IMR-90 (cell line): ENCODE measurements at regions not wholly inside any gene's neighbourhood (a gene's known extent, or its start where the extent isn't known, plus 50 kb on each side); places are given as distances from the start of the nearest gene placed in this dataset.

Experiments
- ATAC-seq: fragments of 200-7000 bp; cut with Tn5 transposase; 2 replicates; pipeline ENCODE4 v1.9.1; 2020; ENCODE audit warnings: low read depth, mild to moderate bottlenecking, moderate library complexity
- BruUV-seq: library from RNA; stranded (reverse); fragments of 400-500 nt; replicated peaks from 2 replicates; lab custom pipeline; 2021; lab: Mats Ljungman, UMichigan
- CTCF ChIA-PET: fragments of 300-600 bp; formaldehyde crosslinking; extraction: SDS; loops from one replicate; lab custom pipeline; 2021; ENCODE audit warnings: antibody characterized with exemption; lab: Yijun Ruan, JAX
- POLR2A ChIA-PET: fragments of 300-600 bp; sonication (Branson Sonifier 250); formaldehyde crosslinking; loops from one replicate; lab custom pipeline; 2022; ENCODE audit warnings: antibody characterized with exemption; ENCODE audit not compliant: unreplicated experiment; lab: Charles Lee
- DNase-seq: peaks from one replicate; pipeline ENCODE4 v3.0.0; 2013
- H2AFZ ChIP-seq: replicated peaks from 2 replicates; pipeline ENCODE3; 2013; ENCODE audit warnings: low read length, mild to moderate bottlenecking; ENCODE audit not compliant: poor library complexity
- H2AK5ac ChIP-seq: 2 replicates; pipeline ENCODE4 v1.6.1; 2013; ENCODE audit warnings: low read depth, low read length, inconsistent platforms
- H2AK9ac ChIP-seq: replicated peaks from 2 replicates; pipeline ENCODE3; 2013; ENCODE audit warnings: mild to moderate bottlenecking, low read depth, low read length, moderate library complexity; ENCODE audit not compliant: poor library complexity
- H2BK120ac ChIP-seq: 2 replicates; pipeline ENCODE4 v1.6.1; 2013; ENCODE audit warnings: low read depth, low read length, inconsistent platforms
- H2BK15ac ChIP-seq: 3 replicates; pipeline ENCODE4 v1.6.1; 2013; ENCODE audit warnings: low read depth, low read length, inconsistent platforms
- H2BK20ac ChIP-seq: 2 replicates; pipeline ENCODE4 v1.6.1; 2013; ENCODE audit warnings: low read depth, mild to moderate bottlenecking, inconsistent platforms, low read length, moderate library complexity
- H2BK5ac ChIP-seq: 2 replicates; pipeline ENCODE4 v1.6.1; 2013; ENCODE audit warnings: mild to moderate bottlenecking, low read depth, low read length, inconsistent platforms; ENCODE audit not compliant: poor library complexity, severe bottlenecking
- H3K14ac ChIP-seq: replicated peaks from 2 replicates; pipeline ENCODE4 v1.6.1; 2013; ENCODE audit warnings: low read depth, low read length, inconsistent platforms
- H3K18ac ChIP-seq: 2 replicates; pipeline ENCODE4 v1.6.1; 2013; ENCODE audit warnings: low read depth, low read length, control low read depth
- H3K23ac ChIP-seq: 2 replicates; pipeline ENCODE4 v1.6.1; 2013; ENCODE audit warnings: low read depth, low read length, inconsistent platforms
- H3K27ac ChIP-seq: 2 replicates; pipeline ENCODE4 v1.5.1; 2013; ENCODE audit warnings: mild to moderate bottlenecking, control low read depth, low read length; ENCODE audit not compliant: insufficient read depth
- H3K27me3 ChIP-seq: 2 replicates; pipeline ENCODE4 v1.6.1; 2013; ENCODE audit warnings: low read length; ENCODE audit not compliant: control insufficient read depth, insufficient read depth
- H3K36me3 ChIP-seq: 2 replicates; pipeline ENCODE4 v1.6.1; 2013; ENCODE audit warnings: low read length, mixed read lengths; ENCODE audit not compliant: control insufficient read depth, insufficient read depth
- H3K4ac ChIP-seq: 2 replicates; pipeline ENCODE4 v1.6.1; 2013; ENCODE audit warnings: low read depth, low read length, inconsistent platforms
- H3K4me1 ChIP-seq: 2 replicates; pipeline ENCODE4 v1.6.1; 2013; ENCODE audit warnings: low read length, mixed read lengths; ENCODE audit not compliant: control insufficient read depth, insufficient read depth
- H3K4me2 ChIP-seq: 2 replicates; pipeline ENCODE4 v1.6.1; 2013; ENCODE audit warnings: low read depth, mild to moderate bottlenecking, control low read depth, low read length, moderate library complexity
- H3K4me3 ChIP-seq: 2 replicates; pipeline ENCODE4 v1.5.1; 2013; ENCODE audit warnings: low read depth, mild to moderate bottlenecking, control low read depth, low read length, moderate library complexity; ENCODE audit not compliant: insufficient read depth
- H3K56ac ChIP-seq: 2 replicates; pipeline ENCODE4 v1.6.1; 2013; ENCODE audit warnings: low read length, inconsistent platforms; ENCODE audit not compliant: insufficient read depth; ENCODE audit errors: extremely low read depth
- H3K79me1 ChIP-seq, 2 experiments: 2 replicates each; pipeline ENCODE4 v1.6.1; 2013; ENCODE audit warnings: low read length in 2 of 2, inconsistent platforms in 1 of 2, low read depth in 1 of 2
- H3K9ac ChIP-seq: 2 replicates; pipeline ENCODE4 v1.6.1; 2013; ENCODE audit warnings: low read depth, low read length, control low read depth
- H3K9me1 ChIP-seq: 2 replicates; pipeline ENCODE4 v1.6.1; 2013; ENCODE audit warnings: low read length, inconsistent platforms; ENCODE audit not compliant: insufficient read depth
- H3K9me3 ChIP-seq: 2 replicates; pipeline ENCODE4 v1.6.1; 2013; ENCODE audit warnings: low read length; ENCODE audit not compliant: control insufficient read depth, insufficient read depth
- H4K20me1 ChIP-seq: 2 replicates; pipeline ENCODE4 v1.6.1; 2013; ENCODE audit warnings: low read length, inconsistent platforms; ENCODE audit not compliant: insufficient read depth
- H4K5ac ChIP-seq: 2 replicates; pipeline ENCODE4 v1.6.1; 2013; ENCODE audit warnings: mild to moderate bottlenecking, low read depth, low read length, control low read depth
- H4K8ac ChIP-seq, 2 experiments: 2 replicates each; pipeline ENCODE4 v1.6.1; 2013; ENCODE audit warnings: low read depth in 2 of 2, low read length in 2 of 2, control low read depth in 1 of 2, inconsistent platforms in 1 of 2
- H4K91ac ChIP-seq: 2 replicates; pipeline ENCODE4 v1.6.1; 2013; ENCODE audit warnings: low read depth, low read length, inconsistent platforms; ENCODE audit not compliant: insufficient read depth
- BHLHE40 ChIP-seq: fragments of 150-350 bp; IDR thresholded peaks from 2 replicates; pipeline ENCODE4 v1.6.1; 2016; ENCODE audit warnings: mild to moderate bottlenecking, low read depth, low read length
- CHD1 ChIP-seq: IDR thresholded peaks from 2 replicates; pipeline ENCODE4 v1.6.1; 2012; ENCODE audit warnings: low read depth, low read length, improper control_type of control experiment
- FOS ChIP-seq: fragments of 150-350 bp; IDR thresholded peaks from 2 replicates; pipeline ENCODE4 v1.6.1; 2016; ENCODE audit warnings: low read depth, low read length
- MAFK ChIP-seq: IDR thresholded peaks from 2 replicates; pipeline ENCODE4 v1.6.1; 2012; ENCODE audit warnings: low read depth, low read length, improper control_type of control experiment
- MXI1 ChIP-seq: IDR thresholded peaks from 2 replicates; pipeline ENCODE4 v1.6.1; 2012; ENCODE audit warnings: low read depth, mild to moderate bottlenecking, low read length, moderate library complexity, borderline replicate concordance
- NFE2L2 ChIP-seq: fragments of 150-350 bp; IDR thresholded peaks from 2 replicates; pipeline ENCODE4 v1.6.1; 2016; ENCODE audit warnings: low read depth, mild to moderate bottlenecking, low read length
- POLR2A ChIP-seq: IDR thresholded peaks from 2 replicates; pipeline ENCODE4 v1.6.1; 2012; ENCODE audit warnings: mild to moderate bottlenecking, low read depth, low read length
- RAD21 ChIP-seq: IDR thresholded peaks from 2 replicates; pipeline ENCODE4 v1.6.1; 2012; ENCODE audit warnings: low read length, improper control_type of control experiment
- RCOR1 ChIP-seq: IDR thresholded peaks from 2 replicates; pipeline ENCODE4 v1.6.1; 2012; ENCODE audit warnings: mild to moderate bottlenecking, low read length, improper control_type of control experiment; ENCODE audit not compliant: insufficient replicate concordance
- RFX5 ChIP-seq: IDR thresholded peaks from 2 replicates; pipeline ENCODE4 v1.8.0; 2012; ENCODE audit warnings: low read depth, mild to moderate bottlenecking, low read length, moderate library complexity
- USF2 ChIP-seq: fragments of 150-350 bp; IDR thresholded peaks from 2 replicates; pipeline ENCODE4 v1.6.1; 2017; ENCODE audit warnings: mild to moderate bottlenecking, antibody characterized with exemption, low read length, low read depth
- WGBS, 2 experiments: methylation state at CpG; one replicate each; pipeline versions ENCODE4 v1.1.5 to v1.1.7; 2013; ENCODE audit warnings: missing lambda C conversion rate in 2 of 2; ENCODE audit not compliant: insufficient read length in 1 of 2; ENCODE audit errors: extremely low coverage in 2 of 2; 5-methylcytosine and 5-hydroxymethylcytosine counted together
- dilution Hi-C: fragments of 300-500 bp; cut with HindIII; formaldehyde crosslinking; loops from one replicate; pipeline ENCODE4 v1.14.3; 2018; ENCODE audit warnings: low sequenced_read_pairs; ENCODE audit not compliant: unreplicated experiment
- in situ Hi-C: fragments of 300-500 bp; cut with MboI; formaldehyde crosslinking; loops from 3 replicates; pipeline ENCODE4 v1.14.3; 2019; ENCODE audit warnings: low sequenced_read_pairs, inconsistent platforms, mixed read lengths
- intact Hi-C: fragments of 100-400 bp; cut with micrococcal nuclease; formaldehyde crosslinking; loops from 2 replicates; pipeline ENCODE4 v1.10.0; 2022
- TF ChIP-seq, protein P1 (sequence below): conservative IDR thresholded peaks from 2 replicates; pipeline ENCODE4 v1.5.1; 2012; ENCODE audit warnings: mild to moderate bottlenecking, low read depth, low read length, improper control_type of control experiment
- TF ChIP-seq, protein P2 (sequence below): fragments of 150-350 bp; IDR thresholded peaks from 2 replicates; pipeline ENCODE4 v1.6.1; 2016; ENCODE audit warnings: low read depth, mild to moderate bottlenecking, low read length, moderate library complexity, borderline replicate concordance

DNA sequence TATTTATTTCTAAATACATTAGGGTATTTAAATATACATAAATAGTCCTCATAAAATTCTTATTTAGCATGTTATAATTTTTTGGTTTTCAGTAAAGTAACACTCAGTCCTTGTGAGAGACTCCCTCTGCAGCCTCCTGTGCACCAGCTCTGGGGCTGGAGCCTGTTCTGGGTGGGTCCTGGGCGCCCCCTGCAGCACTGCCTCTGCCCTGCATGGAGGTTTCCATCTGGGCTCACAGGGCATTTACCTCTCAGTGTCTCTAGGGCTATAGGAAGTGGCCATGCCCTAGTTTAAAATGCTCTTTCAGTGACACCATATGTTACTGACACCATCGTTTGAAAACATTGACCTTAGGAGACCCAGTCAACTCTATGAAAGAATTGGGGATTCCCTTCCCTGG is 1155.2 kb downstream of the TMEM121 start:
- TF ChIP-seq CHD1 (no peak), USF2 (no peak), RFX5 (no peak), RAD21 (no peak), RCOR1 (no peak), POLR2A (no peak), MAFK (no peak), NFE2L2 (no peak), FOS (no peak), MXI1 (no peak), BHLHE40 (no peak)
- TF ChIP-seq, protein P1, sequence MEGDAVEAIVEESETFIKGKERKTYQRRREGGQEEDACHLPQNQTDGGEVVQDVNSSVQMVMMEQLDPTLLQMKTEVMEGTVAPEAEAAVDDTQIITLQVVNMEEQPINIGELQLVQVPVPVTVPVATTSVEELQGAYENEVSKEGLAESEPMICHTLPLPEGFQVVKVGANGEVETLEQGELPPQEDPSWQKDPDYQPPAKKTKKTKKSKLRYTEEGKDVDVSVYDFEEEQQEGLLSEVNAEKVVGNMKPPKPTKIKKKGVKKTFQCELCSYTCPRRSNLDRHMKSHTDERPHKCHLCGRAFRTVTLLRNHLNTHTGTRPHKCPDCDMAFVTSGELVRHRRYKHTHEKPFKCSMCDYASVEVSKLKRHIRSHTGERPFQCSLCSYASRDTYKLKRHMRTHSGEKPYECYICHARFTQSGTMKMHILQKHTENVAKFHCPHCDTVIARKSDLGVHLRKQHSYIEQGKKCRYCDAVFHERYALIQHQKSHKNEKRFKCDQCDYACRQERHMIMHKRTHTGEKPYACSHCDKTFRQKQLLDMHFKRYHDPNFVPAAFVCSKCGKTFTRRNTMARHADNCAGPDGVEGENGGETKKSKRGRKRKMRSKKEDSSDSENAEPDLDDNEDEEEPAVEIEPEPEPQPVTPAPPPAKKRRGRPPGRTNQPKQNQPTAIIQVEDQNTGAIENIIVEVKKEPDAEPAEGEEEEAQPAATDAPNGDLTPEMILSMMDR: no peak
- TF ChIP-seq, protein P2, sequence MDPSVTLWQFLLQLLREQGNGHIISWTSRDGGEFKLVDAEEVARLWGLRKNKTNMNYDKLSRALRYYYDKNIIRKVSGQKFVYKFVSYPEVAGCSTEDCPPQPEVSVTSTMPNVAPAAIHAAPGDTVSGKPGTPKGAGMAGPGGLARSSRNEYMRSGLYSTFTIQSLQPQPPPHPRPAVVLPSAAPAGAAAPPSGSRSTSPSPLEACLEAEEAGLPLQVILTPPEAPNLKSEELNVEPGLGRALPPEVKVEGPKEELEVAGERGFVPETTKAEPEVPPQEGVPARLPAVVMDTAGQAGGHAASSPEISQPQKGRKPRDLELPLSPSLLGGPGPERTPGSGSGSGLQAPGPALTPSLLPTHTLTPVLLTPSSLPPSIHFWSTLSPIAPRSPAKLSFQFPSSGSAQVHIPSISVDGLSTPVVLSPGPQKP: no peak
- POLR2A ChIA-PET: no interaction called here
- Histone ChIP-seq H3K9me1 (no peaks in the 10 kb centered on the region), H4K5ac (no peak overlapping the region), H3K9me3 (peaks cover 9% of the 10 kb centered on the region), H2AK5ac (no peak overlapping the region), H3K23ac (no peak overlapping the region), H2BK5ac (no peak overlapping the region), H4K20me1 (no peaks in the 10 kb centered on the region), H2AFZ (no peak overlapping the region), H2BK15ac (no peak overlapping the region), H3K18ac (no peak overlapping the region), H3K4me2 (no peak overlapping the region), H4K91ac (no peak overlapping the region), H3K14ac (no peak overlapping the region), H2AK9ac (no peak overlapping the region), H2BK20ac (no peak overlapping the region), H3K27me3 (no peaks in the 10 kb centered on the region), H3K56ac (no peak overlapping the region), H3K36me3 (no peaks in the 10 kb centered on the region), H3K79me1 (no peaks in the 10 kb centered on the region), H2BK120ac (no peak overlapping the region), H3K4me3 (no peak overlapping the region), H4K8ac (no peak overlapping the region), H3K4ac (no peak overlapping the region), H3K27ac (no peak overlapping the region), H3K4me1 (no peaks in the 10 kb centered on the region), H3K9ac (no peak overlapping the region)
- in situ Hi-C loops (no loop called here), intact Hi-C loops (no loop called here), dilution Hi-C loops (no loop called here)
- ATAC-seq: no peak
- no CpG with 5 or more reads among the region's 2 CpGs for WGBS, 2 experiments
- CTCF ChIA-PET: no interaction called here
- BruUV-seq: no TSS peak
- DNase-seq: no peak
